ENCODE measurements at regions not wholly inside any gene's neighbourhood (a gene's known extent, or its start where the extent isn't known, plus 50 kb on each side); places are given as distances from the start of the nearest gene placed in this dataset.

GRCh38 chr2:220168891-220169546, 541.6 kb downstream of the SLC4A3 start:
- H3K4me3 ChIP-seq (ENCODE audit: low read depth, low read length) = no peak overlapping the region
- no peak for DNase-seq (ENCODE audit: low read depth)
- no peak for TF ChIP-seq CTCF (IDR thresholded peaks at IDR 0.05; ENCODE audit: control insufficient read depth, extremely low read depth, insufficient read depth)

DNA sequence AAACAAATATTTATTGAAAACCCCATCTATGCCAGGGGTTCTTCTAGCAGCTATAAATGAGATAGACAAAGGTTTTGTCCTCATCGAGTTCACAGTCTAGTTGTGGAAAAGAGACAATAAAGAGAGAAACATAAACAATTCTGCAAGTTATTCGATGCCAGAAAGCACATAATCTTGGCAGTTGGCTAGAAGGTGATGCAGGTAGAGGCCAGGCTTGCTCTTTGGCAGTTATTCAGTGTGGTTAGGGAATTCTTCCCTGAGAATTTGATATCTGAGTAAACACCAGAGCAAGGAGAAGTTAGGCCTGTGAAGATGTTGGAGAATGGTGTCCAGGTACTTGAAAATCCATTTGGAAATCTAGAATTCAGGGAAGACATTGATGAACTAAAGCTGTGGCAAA, 547.4 kb downstream of the SLC4A3 start:
- no peak overlapping the region for H3K4me3 ChIP-seq (ENCODE audit: low read depth, low read length)
- peak; percentile 56 for DNase-seq (ENCODE audit: low read depth)
- no peak for TF ChIP-seq CTCF (IDR thresholded peaks at IDR 0.05; ENCODE audit: control insufficient read depth, extremely low read depth, insufficient read depth)

DNA sequence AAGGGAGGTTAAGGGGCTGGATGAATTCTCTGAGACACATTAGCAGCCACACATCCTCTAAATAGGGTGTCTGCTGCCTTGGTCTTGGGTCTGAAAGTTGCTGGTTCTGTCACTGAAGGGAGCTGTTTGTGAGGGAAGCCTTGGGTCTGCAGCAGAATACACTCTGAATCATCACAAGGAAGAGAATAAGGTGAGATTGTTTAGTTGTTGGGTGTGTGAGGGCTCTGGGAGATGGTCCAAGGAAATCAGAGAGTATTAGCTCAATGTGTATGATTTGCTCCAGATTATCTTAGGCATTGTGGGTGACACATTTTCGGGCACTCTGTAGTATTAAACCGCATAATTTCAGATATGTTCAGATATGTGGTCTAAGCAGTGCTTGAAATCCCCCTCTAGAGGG, 548.5 kb downstream of the SLC4A3 start:
- no peak for DNase-seq (ENCODE audit: low read depth)
- H3K4me3 ChIP-seq (ENCODE audit: low read depth, low read length) = no peak overlapping the region
- no peak for TF ChIP-seq CTCF (IDR thresholded peaks at IDR 0.05; ENCODE audit: control insufficient read depth, extremely low read depth, insufficient read depth)

DNA sequence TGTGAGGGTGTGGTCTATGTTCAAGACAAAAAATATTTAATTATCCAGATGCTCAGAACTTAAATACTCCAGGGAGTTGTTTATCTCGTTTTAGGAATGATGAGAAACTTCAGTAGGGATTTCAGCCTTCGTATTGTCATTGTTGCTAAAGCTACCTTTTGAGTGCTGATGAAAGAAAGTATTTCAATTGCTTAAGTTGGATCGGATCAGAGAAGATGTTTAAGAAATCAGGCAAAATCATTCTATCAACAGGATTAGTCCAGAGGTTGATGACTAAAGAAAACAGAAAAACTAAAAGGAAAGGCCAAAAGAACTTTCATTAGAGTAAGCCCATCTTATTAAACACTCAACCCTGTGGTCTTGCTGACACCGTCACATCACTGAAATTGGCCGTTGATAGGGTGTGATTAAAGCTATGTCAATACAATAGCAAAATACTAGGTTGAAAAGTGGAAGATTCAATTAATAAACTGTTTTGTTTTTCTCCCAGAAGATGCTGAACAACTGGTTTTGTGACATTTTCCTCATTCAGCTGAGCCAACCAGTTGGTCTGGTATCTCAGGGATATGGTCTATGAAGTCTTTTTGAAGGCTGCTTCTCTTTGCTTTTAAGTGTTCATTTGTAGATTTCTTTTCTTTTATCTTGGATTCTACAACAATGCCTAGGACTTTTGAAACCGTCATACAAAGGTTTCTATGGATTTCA, 551.7 kb downstream of the SLC4A3 start:
- DNase-seq (ENCODE audit: low read depth) = peak; percentile 32

DNA sequence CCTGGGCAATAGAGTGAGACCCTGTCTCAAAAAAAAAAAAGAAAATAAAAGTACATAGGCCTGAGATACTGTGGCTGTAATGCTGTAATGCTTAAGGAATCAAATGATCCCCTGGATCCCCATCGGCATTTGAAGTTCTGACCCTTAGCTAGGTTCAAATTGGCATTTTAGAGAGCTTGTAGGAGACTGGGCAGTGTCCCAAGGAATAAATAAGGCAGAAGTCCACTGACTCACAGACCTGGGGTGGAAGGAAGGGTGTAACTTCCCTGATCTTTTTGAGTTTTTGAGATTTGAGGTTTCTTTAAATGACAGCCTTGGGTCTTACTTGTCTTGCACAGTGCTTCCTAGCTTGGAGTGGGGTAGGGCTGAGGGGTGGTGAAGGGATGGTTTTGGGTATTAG, 553.7 kb downstream of the SLC4A3 start:
- TF ChIP-seq CTCF (IDR thresholded peaks at IDR 0.05; ENCODE audit: control insufficient read depth, extremely low read depth, insufficient read depth) = no peak
- DNase-seq (ENCODE audit: low read depth) = no peak
- no peak overlapping the region for H3K4me3 ChIP-seq (ENCODE audit: low read depth, low read length)

More for the DNA sequence above, 551.7 kb downstream of the SLC4A3 start:
- no peak for TF ChIP-seq CTCF (IDR thresholded peaks at IDR 0.05; ENCODE audit: control insufficient read depth, extremely low read depth, insufficient read depth)
- no peak overlapping the region for H3K4me3 ChIP-seq (ENCODE audit: low read depth, low read length)

DNA sequence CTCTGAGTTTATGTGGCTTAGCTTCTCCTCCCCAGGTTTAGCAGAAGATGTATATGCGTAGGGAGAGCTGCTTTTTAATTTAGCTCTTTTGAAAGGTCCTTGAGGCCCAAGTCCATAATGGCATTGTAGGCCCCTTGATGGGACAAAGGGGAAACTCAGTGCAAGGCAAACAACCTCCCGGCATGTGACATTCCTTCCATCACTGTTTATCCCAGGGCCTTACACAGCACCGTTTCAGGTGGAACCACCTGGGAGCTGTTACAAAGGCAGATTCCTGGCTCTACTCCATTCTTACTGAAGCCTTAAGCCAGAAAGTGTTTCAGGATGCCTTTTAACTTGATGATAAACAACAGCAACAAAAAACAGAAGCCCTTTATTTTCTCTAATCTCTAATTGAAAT, 555.4 kb downstream of the SLC4A3 start:
- no peak for DNase-seq (ENCODE audit: low read depth)

More for the DNA sequence above, 555.4 kb downstream of the SLC4A3 start:
- no peak for TF ChIP-seq CTCF (IDR thresholded peaks at IDR 0.05; ENCODE audit: control insufficient read depth, extremely low read depth, insufficient read depth)
- no peak overlapping the region for H3K4me3 ChIP-seq (ENCODE audit: low read depth, low read length)

Measured in LNCaP clone FGC (cell line).